ENCODE measurements at regions not wholly inside any gene's neighbourhood (a gene's known extent, or its start where the extent isn't known, plus 50 kb on each side); places are given as distances from the start of the nearest gene placed in this dataset.

DNA sequence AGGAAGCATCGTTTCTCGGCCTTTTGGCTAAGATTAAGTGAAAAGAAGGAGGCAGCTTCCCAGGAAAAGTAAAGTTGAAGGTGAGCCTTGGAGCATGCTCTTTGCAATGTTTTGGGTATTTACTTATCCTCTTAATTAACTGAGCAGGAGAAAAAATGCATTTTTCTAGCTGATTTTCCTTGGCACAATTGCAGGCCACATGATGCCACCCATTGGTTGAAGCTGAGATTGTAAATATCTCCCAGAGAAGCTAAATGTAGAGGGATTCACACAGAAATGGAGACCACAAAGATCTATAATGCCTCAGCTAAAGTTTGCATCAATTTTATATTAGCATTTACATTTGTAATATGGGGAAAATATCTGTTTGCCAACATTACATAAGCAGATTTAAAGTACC lies 294.1 kb downstream of the KCNS3 start:
- Histone ChIP-seq H3K27me3 (ENCODE audit: insufficient read depth, low read length) (no peaks in the 10 kb centered on the region), H3K14ac (ENCODE audit: insufficient read depth, low read length) (no peak overlapping the region), H3K4me1 (ENCODE audit: insufficient read depth, low read length) (no peaks in the 10 kb centered on the region), H4K91ac (ENCODE audit: insufficient read length, low read depth, low read length) (no peak overlapping the region), H3K56ac (ENCODE audit: insufficient read length, low read depth, low read length) (no peak overlapping the region), H3K18ac (ENCODE audit: insufficient read length, low read depth, low read length) (no peak overlapping the region), H2BK20ac (ENCODE audit: low read depth, low read length, poor library complexity, severe bottlenecking) (no peak overlapping the region), H2AFZ (ENCODE audit: low read length) (no peak overlapping the region), H2AK5ac (ENCODE audit: insufficient read length, low read length) (no peak overlapping the region), H4K8ac (replicated peaks; ENCODE audit: insufficient read length, low read depth, low read length) (no peak overlapping the region), H4K5ac (ENCODE audit: insufficient read length, low read depth, low read length) (no peak overlapping the region), H3K27ac (ENCODE audit: insufficient read length, low read depth, low read length) (no peak overlapping the region), H4K20me1 (ENCODE audit: control insufficient read depth, insufficient read depth, insufficient read length) (no peaks in the 10 kb centered on the region), H2BK5ac (ENCODE audit: insufficient read length, low read length) (no peak overlapping the region), H3K79me1 (ENCODE audit: insufficient read depth, low read depth, low read length, poor library complexity, severe bottlenecking) (no peaks in the 10 kb centered on the region), H2BK15ac (ENCODE audit: low read depth, low read length) (no peak overlapping the region), H2BK120ac (ENCODE audit: low read depth, low read length, poor library complexity, severe bottlenecking) (no peak overlapping the region), H3K23me2 (ENCODE audit: insufficient read length, low read depth, low read length, poor library complexity, severe bottlenecking) (no peaks in the 10 kb centered on the region), H3K79me2 (ENCODE audit: insufficient read depth, low read length) (no peaks in the 10 kb centered on the region), H3K4ac (ENCODE audit: low read depth, low read length) (no peak overlapping the region), H3K23ac (ENCODE audit: insufficient read length, low read depth, low read length) (no peak overlapping the region), H3K9me3 (ENCODE audit: control insufficient read depth, low read depth, low read length) (no peaks in the 10 kb centered on the region), H3K9ac (ENCODE audit: extremely low read depth, insufficient read length, low read length) (no peak overlapping the region), H2BK12ac (ENCODE audit: insufficient read length, low read depth, low read length) (no peak overlapping the region), H3K4me2 (ENCODE audit: insufficient read depth, insufficient read length, low read length) (no peak overlapping the region), H3T11ph (ENCODE audit: low read length) (no peak overlapping the region)
- no CpG with 5 or more reads among the region's 2 CpGs for WGBS (ENCODE audit: extremely low coverage, insufficient read length, low lambda C conversion rate)
- TF ChIP-seq, protein P1, sequence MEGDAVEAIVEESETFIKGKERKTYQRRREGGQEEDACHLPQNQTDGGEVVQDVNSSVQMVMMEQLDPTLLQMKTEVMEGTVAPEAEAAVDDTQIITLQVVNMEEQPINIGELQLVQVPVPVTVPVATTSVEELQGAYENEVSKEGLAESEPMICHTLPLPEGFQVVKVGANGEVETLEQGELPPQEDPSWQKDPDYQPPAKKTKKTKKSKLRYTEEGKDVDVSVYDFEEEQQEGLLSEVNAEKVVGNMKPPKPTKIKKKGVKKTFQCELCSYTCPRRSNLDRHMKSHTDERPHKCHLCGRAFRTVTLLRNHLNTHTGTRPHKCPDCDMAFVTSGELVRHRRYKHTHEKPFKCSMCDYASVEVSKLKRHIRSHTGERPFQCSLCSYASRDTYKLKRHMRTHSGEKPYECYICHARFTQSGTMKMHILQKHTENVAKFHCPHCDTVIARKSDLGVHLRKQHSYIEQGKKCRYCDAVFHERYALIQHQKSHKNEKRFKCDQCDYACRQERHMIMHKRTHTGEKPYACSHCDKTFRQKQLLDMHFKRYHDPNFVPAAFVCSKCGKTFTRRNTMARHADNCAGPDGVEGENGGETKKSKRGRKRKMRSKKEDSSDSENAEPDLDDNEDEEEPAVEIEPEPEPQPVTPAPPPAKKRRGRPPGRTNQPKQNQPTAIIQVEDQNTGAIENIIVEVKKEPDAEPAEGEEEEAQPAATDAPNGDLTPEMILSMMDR (conservative IDR thresholded peaks at IDR 0.05), result no peak
- no peak overlapping the region for H3K4me3 Mint-ChIP-seq
- H3K27me3 Mint-ChIP-seq (ENCODE audit: low read depth), result no peaks in the 10 kb centered on the region
- no peaks in the 10 kb centered on the region for H3K9me3 Mint-ChIP-seq
- H3K36me3 Mint-ChIP-seq (ENCODE audit: insufficient read depth in 1 of 3, low read depth in 3 of 3), result no peaks in the 10 kb centered on the region; a peak in 1 of 7 replicates
- H3K27ac Mint-ChIP-seq, result no peak overlapping the region
- no peaks in the 10 kb centered on the region for H3K4me1 Mint-ChIP-seq
- DNase-seq, result no peak
